Fibroblast of lung (primary cell): ENCODE measurements at regions not wholly inside any gene's neighbourhood (a gene's known extent, or its start where the extent isn't known, plus 50 kb on each side); places are given as distances from the start of the nearest gene placed in this dataset.

Source experiments
- DNase-seq, 2 donors: peaks; one replicate each; pipeline versions ENCODE4 v3.0.0 to v3.0.0-alpha.2; 2010; ENCODE audit warnings: low read depth in 2 of 2
- H2AFZ ChIP-seq: 2 replicates; pipeline ENCODE4 v1.5.1; 2012; ENCODE audit warnings: low read length, control low read depth, inconsistent platforms
- H3K27ac ChIP-seq: 2 replicates; pipeline ENCODE4 v1.5.1; 2011; ENCODE audit warnings: low read length, control low read depth; ENCODE audit not compliant: insufficient read depth
- H3K27me3 ChIP-seq: 2 replicates; pipeline ENCODE4 v1.5.1; 2011; ENCODE audit warnings: mild to moderate bottlenecking, low read length; ENCODE audit not compliant: control insufficient read depth, insufficient read depth
- H3K36me3 ChIP-seq: 2 replicates; pipeline ENCODE4 v1.5.1; 2011; ENCODE audit warnings: low read length; ENCODE audit not compliant: control insufficient read depth, insufficient read depth
- H3K4me1 ChIP-seq: 2 replicates; pipeline ENCODE4 v1.5.1; 2011; ENCODE audit warnings: low read length; ENCODE audit not compliant: control insufficient read depth, insufficient read depth; ENCODE audit errors: extremely low read depth
- H3K4me2 ChIP-seq: 2 replicates; pipeline ENCODE4 v1.5.1; 2011; ENCODE audit warnings: low read length, control low read depth; ENCODE audit not compliant: insufficient read depth; ENCODE audit errors: extremely low read depth
- H3K4me3 ChIP-seq, 4 experiments: fragments of 200-600 bp in 1 of 4; sonication (generic) in 1 of 4; replicated peaks in 1 of 4; 2 replicates each; pipeline ENCODE4 v1.5.1; 2011 to 2016; ENCODE audit warnings: low read length in 4 of 4, low read depth in 3 of 4, mild to moderate bottlenecking in 3 of 4, control low read depth in 2 of 4, inconsistent platforms in 1 of 4, mixed read lengths in 1 of 4; ENCODE audit not compliant: insufficient read depth in 1 of 4; ENCODE audit errors: control extremely low read depth in 1 of 4
- H3K79me2 ChIP-seq: 2 replicates; pipeline ENCODE4 v1.5.1; 2012; ENCODE audit warnings: mild to moderate bottlenecking, low read length, inconsistent platforms; ENCODE audit not compliant: control insufficient read depth, insufficient read depth
- H3K9ac ChIP-seq: 2 replicates; pipeline ENCODE4 v1.5.1; 2011; ENCODE audit warnings: mild to moderate bottlenecking, low read length, control low read depth; ENCODE audit not compliant: insufficient read depth
- H3K9me3 ChIP-seq: 2 replicates; pipeline ENCODE4 v1.5.1; 2012; ENCODE audit warnings: low read depth, low read length; ENCODE audit not compliant: control insufficient read depth, insufficient read depth
- H4K20me1 ChIP-seq: 2 replicates; pipeline ENCODE4 v1.5.1; 2011; ENCODE audit warnings: low read length; ENCODE audit not compliant: control insufficient read depth, insufficient read depth; ENCODE audit errors: extremely low read depth
- CTCF ChIP-seq, 2 donors: IDR thresholded peaks in 1 of 2; conservative IDR thresholded peaks in 1 of 2; 1 replicate in 1 of 2; 2 replicates in 1 of 2; pipeline ENCODE4 v1.5.1; 2011 to 2012; ENCODE audit warnings: low read length in 2 of 2, control low read depth in 1 of 2, inconsistent platforms in 1 of 2, low read depth in 1 of 2, mild to moderate bottlenecking in 1 of 2
- EZH2 ChIP-seq: IDR thresholded peaks from 2 replicates; pipeline ENCODE4 v1.5.1; 2012; ENCODE audit warnings: low read length, control low read depth, mild to moderate bottlenecking; ENCODE audit errors: missing control alignments

GRCh38 chr22:48070760-48071159 is 1308.3 kb downstream of the TBC1D22A start:
- H3K9me3 ChIP-seq: no peaks in the 10 kb centered on the region
- H3K9ac ChIP-seq: no peak overlapping the region
- H3K27me3 ChIP-seq: no peaks in the 10 kb centered on the region
- no peak overlapping the region for H3K27ac ChIP-seq
- H2AFZ ChIP-seq: no peak overlapping the region
- no peak overlapping the region for H3K4me3 ChIP-seq
- H3K79me2 ChIP-seq: no peaks in the 10 kb centered on the region
- no peak for DNase-seq
- no peak overlapping the region for H3K4me2 ChIP-seq
- H3K36me3 ChIP-seq: no peaks in the 10 kb centered on the region
- TF ChIP-seq CTCF (conservative IDR thresholded peaks at IDR 0.05 in 1 of 2, IDR thresholded peaks at IDR 0.05 in 1 of 2; ENCODE audit: low read depth in 1 of 2, low read length in 2 of 2) (no peak), EZH2 (no peak)
- H3K4me1 ChIP-seq: no peaks in the 10 kb centered on the region
- H4K20me1 ChIP-seq: no peaks in the 10 kb centered on the region

GRCh38 chr22:48070083-48070482 is 1307.6 kb downstream of the TBC1D22A start:
- Histone ChIP-seq H3K27ac (no peak overlapping the region), H3K4me1 (no peaks in the 10 kb centered on the region), H4K20me1 (no peaks in the 10 kb centered on the region), H3K27me3 (no peaks in the 10 kb centered on the region), H3K9me3 (no peaks in the 10 kb centered on the region), H2AFZ (no peak overlapping the region), H3K36me3 (no peaks in the 10 kb centered on the region), H3K9ac (no peak overlapping the region), H3K79me2 (no peaks in the 10 kb centered on the region), H3K4me3 (no peak overlapping the region), H3K4me2 (no peak overlapping the region)
- TF ChIP-seq EZH2: no peak
- no peak for TF ChIP-seq CTCF (conservative IDR thresholded peaks at IDR 0.05 in 1 of 2, IDR thresholded peaks at IDR 0.05 in 1 of 2; ENCODE audit: low read depth in 1 of 2, low read length in 2 of 2)
- DNase-seq: no peak

- no peak for DNase-seq
- Histone ChIP-seq H3K4me2 (no peak overlapping the region), H3K4me3 (no peak overlapping the region)
These were observed 1306.8 kb downstream of the TBC1D22A start for GRCh38 chr22:48069256-48069655.

More at GRCh38 chr22:48069256-48069655, 1306.8 kb downstream of the TBC1D22A start:
- TF ChIP-seq CTCF (conservative IDR thresholded peaks at IDR 0.05 in 1 of 2, IDR thresholded peaks at IDR 0.05 in 1 of 2; ENCODE audit: low read depth in 1 of 2, low read length in 2 of 2) (no peak), EZH2 (no peak)
- Histone ChIP-seq H4K20me1 (no peaks in the 10 kb centered on the region), H3K27ac (no peak overlapping the region), H3K9ac (no peak overlapping the region), H3K9me3 (no peaks in the 10 kb centered on the region), H3K79me2 (no peaks in the 10 kb centered on the region), H3K36me3 (no peaks in the 10 kb centered on the region), H2AFZ (no peak overlapping the region), H3K27me3 (no peaks in the 10 kb centered on the region), H3K4me1 (no peaks in the 10 kb centered on the region)
